ENCODE measurements at regions not wholly inside any gene's neighbourhood (a gene's known extent, or its start where the extent isn't known, plus 50 kb on each side); places are given as distances from the start of the nearest gene placed in this dataset.

GRCh38 chr10:110413903-110414547 lies 83.7 kb upstream of the DUSP5 start:
- H3K4me1 Mint-ChIP-seq: peaks cover 61% of the 10 kb centered on the region
- H3K27me3 Mint-ChIP-seq: peaks cover 3% of the 10 kb centered on the region
- peak overlapping the region; percentile 13 to 89 for H3K27ac Mint-ChIP-seq
- ATAC-seq: peak; percentile 58
- DNase-seq: no peak
- no peaks in the 10 kb centered on the region for H3K9me3 Mint-ChIP-seq
- peak overlapping the region; percentile 24 to 43 for H3K4me3 Mint-ChIP-seq

- DNase-seq: peak; percentile 84 to 96
- Mint-ChIP-seq H3K27ac (peak overlapping the region; percentile 54 to 91), H3K27me3 (no peaks in the 10 kb centered on the region), H3K9me3 (no peaks in the 10 kb centered on the region), H3K4me1 (peaks cover 68% of the 10 kb centered on the region), H3K4me3 (peak overlapping the region; percentile 24 to 59)
- peak; percentile 98 for ATAC-seq
Observed at GRCh38 chr10:110414548-110415309, 83.0 kb upstream of the DUSP5 start.

- H3K4me3 Mint-ChIP-seq: peak overlapping the region in 1 of 2 donors; percentile 24
- DNase-seq (no peak), ATAC-seq (no peak)
- no peaks in the 10 kb centered on the region for H3K9me3 Mint-ChIP-seq
- no peaks in the 10 kb centered on the region for H3K27me3 Mint-ChIP-seq
- H3K4me1 Mint-ChIP-seq: peaks cover 69% of the 10 kb centered on the region
- peak overlapping the region in 1 of 2 donors; percentile 37 for H3K27ac Mint-ChIP-seq
Observed at GRCh38 chr10:110415809-110416208, 81.9 kb upstream of the DUSP5 start.

- no peak overlapping the region for H3K4me3 Mint-ChIP-seq
- H3K27ac Mint-ChIP-seq: peak overlapping the region in 1 of 2 donors; percentile 34
- no peak for DNase-seq
- peaks cover 8% of the 10 kb centered on the region for H3K27me3 Mint-ChIP-seq
- H3K4me1 Mint-ChIP-seq: peaks cover 72% of the 10 kb centered on the region
- no peak for ATAC-seq
- no peaks in the 10 kb centered on the region for H3K9me3 Mint-ChIP-seq
Observed at GRCh38 chr10:110416776-110417711, 80.7 kb upstream of the DUSP5 start.

- H3K27ac Mint-ChIP-seq: no peak overlapping the region
- H3K4me1 Mint-ChIP-seq: peaks cover 67% of the 10 kb centered on the region
- DNase-seq (no peak), ATAC-seq (no peak)
- H3K27me3 Mint-ChIP-seq: peaks cover 8% of the 10 kb centered on the region
- no peak overlapping the region for H3K4me3 Mint-ChIP-seq
- no peaks in the 10 kb centered on the region for H3K9me3 Mint-ChIP-seq
Observed at GRCh38 chr10:110418218-110418617, 79.5 kb upstream of the DUSP5 start.

GRCh38 chr10:110419265-110419664 lies 78.4 kb upstream of the DUSP5 start:
- Mint-ChIP-seq H3K9me3 (no peaks in the 10 kb centered on the region), H3K4me1 (peaks cover 59% of the 10 kb centered on the region), H3K27ac (peak overlapping the region in 1 of 2 donors; percentile 37), H3K27me3 (peaks cover 8% of the 10 kb centered on the region), H3K4me3 (no peak overlapping the region)
- ATAC-seq (no peak), DNase-seq (no peak)

GRCh38 chr10:110420401-110421193 lies 77.1 kb upstream of the DUSP5 start:
- peak in 1 of 2 donors; percentile 31 for DNase-seq
- Mint-ChIP-seq H3K27ac (peak overlapping the region; percentile 0 to 95), H3K27me3 (peaks cover 8% of the 10 kb centered on the region), H3K9me3 (no peaks in the 10 kb centered on the region), H3K4me3 (peak overlapping the region; percentile 3 to 18), H3K4me1 (peaks cover 53% of the 10 kb centered on the region)
- ATAC-seq: peak; percentile 65

- Mint-ChIP-seq H3K4me1 (peaks cover 56% of the 10 kb centered on the region), H3K27me3 (peaks cover 8% of the 10 kb centered on the region), H3K4me3 (no peak overlapping the region), H3K9me3 (no peaks in the 10 kb centered on the region), H3K27ac (peak overlapping the region; percentile 10 to 95)
- DNase-seq: no peak
- ATAC-seq: no peak
Observed at GRCh38 chr10:110421512-110422138, 76.1 kb upstream of the DUSP5 start.

GRCh38 chr10:110422548-110422947 lies 75.2 kb upstream of the DUSP5 start:
- Mint-ChIP-seq H3K4me1 (peaks cover 66% of the 10 kb centered on the region), H3K27ac (no peak overlapping the region), H3K27me3 (peaks cover 8% of the 10 kb centered on the region), H3K9me3 (no peaks in the 10 kb centered on the region), H3K4me3 (no peak overlapping the region)
- ATAC-seq (no peak), DNase-seq (no peak)

GRCh38 chr10:110423650-110424049 lies 74.1 kb upstream of the DUSP5 start:
- no peak for ATAC-seq
- Mint-ChIP-seq H3K4me3 (no peak overlapping the region), H3K4me1 (peaks cover 70% of the 10 kb centered on the region), H3K27me3 (peaks cover 8% of the 10 kb centered on the region), H3K27ac (no peak overlapping the region), H3K9me3 (no peaks in the 10 kb centered on the region)
- no peak for DNase-seq

- H3K27me3 Mint-ChIP-seq: peaks cover 8% of the 10 kb centered on the region
- ATAC-seq (peak; percentile 95), DNase-seq (peak; percentile 57 to 88)
- peak overlapping the region; percentile 46 to 54 for H3K4me3 Mint-ChIP-seq
- peaks cover 62% of the 10 kb centered on the region for H3K4me1 Mint-ChIP-seq
- peak overlapping the region; percentile 83 to 87 for H3K27ac Mint-ChIP-seq
- no peaks in the 10 kb centered on the region for H3K9me3 Mint-ChIP-seq
Observed at GRCh38 chr10:110425684-110426293, 71.9 kb upstream of the DUSP5 start.

- H3K27ac Mint-ChIP-seq: peak overlapping the region; percentile 83 to 87
- peak; percentile 19 to 24 for DNase-seq
- H3K9me3 Mint-ChIP-seq: no peaks in the 10 kb centered on the region
- peaks cover 57% of the 10 kb centered on the region for H3K4me1 Mint-ChIP-seq
- peaks cover 4% of the 10 kb centered on the region for H3K27me3 Mint-ChIP-seq
- peak overlapping the region; percentile 46 to 54 for H3K4me3 Mint-ChIP-seq
- peak; percentile 1 for ATAC-seq
Observed at GRCh38 chr10:110426294-110427181, 71.2 kb upstream of the DUSP5 start.

- Mint-ChIP-seq H3K27me3 (no peaks in the 10 kb centered on the region), H3K9me3 (no peaks in the 10 kb centered on the region), H3K4me1 (peaks cover 52% of the 10 kb centered on the region), H3K4me3 (no peak overlapping the region), H3K27ac (no peak overlapping the region)
- ATAC-seq: peak; percentile 25
- no peak for DNase-seq
Observed at GRCh38 chr10:110429301-110429700, 68.4 kb upstream of the DUSP5 start.
